ENCODE measurements at regions not wholly inside any gene's neighbourhood (a gene's known extent, or its start where the extent isn't known, plus 50 kb on each side); places are given as distances from the start of the nearest gene placed in this dataset.

DNA sequence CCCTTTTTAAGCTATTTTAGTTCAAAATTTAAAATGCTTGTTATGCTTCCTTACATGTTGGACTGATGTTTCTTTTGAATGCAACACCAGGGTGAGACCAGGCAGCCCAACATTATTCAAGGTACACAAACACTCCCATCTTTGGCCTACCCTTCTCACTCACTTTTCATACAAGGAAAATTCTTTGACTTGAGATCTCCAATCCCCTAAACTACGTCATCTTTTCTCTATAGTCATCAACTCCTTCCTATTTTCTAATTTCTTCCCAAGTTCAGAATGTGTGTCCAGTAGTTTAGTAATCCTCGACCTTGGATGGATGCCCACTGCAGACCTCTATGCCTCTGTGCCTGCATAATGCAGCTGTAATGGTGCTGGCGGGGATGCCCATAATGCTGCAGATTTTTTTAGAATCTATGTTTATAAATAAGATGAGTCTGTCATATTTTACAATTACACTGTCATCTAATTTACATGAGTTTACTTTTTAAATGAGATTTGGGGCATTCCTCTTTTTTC lies 108.7 kb downstream of the ID4 start:
- Histone ChIP-seq H3K27me3 (no peaks in the 10 kb centered on the region), H3K4me1 (no peaks in the 10 kb centered on the region), H3K4me3 (no peak overlapping the region), H3K36me3 (no peaks in the 10 kb centered on the region), H3K9me3 (no peaks in the 10 kb centered on the region), H3K27ac (no peak overlapping the region)
- TF ChIP-seq POLR2AphosphoS5 (IDR thresholded peaks at IDR 0.05), result no peak
- TF ChIP-seq POLR2A (IDR thresholded peaks at IDR 0.05), result no peak
- no peak for TF ChIP-seq EP300 (IDR thresholded peaks at IDR 0.05; ENCODE audit: low read depth)
- TF ChIP-seq, protein P1, sequence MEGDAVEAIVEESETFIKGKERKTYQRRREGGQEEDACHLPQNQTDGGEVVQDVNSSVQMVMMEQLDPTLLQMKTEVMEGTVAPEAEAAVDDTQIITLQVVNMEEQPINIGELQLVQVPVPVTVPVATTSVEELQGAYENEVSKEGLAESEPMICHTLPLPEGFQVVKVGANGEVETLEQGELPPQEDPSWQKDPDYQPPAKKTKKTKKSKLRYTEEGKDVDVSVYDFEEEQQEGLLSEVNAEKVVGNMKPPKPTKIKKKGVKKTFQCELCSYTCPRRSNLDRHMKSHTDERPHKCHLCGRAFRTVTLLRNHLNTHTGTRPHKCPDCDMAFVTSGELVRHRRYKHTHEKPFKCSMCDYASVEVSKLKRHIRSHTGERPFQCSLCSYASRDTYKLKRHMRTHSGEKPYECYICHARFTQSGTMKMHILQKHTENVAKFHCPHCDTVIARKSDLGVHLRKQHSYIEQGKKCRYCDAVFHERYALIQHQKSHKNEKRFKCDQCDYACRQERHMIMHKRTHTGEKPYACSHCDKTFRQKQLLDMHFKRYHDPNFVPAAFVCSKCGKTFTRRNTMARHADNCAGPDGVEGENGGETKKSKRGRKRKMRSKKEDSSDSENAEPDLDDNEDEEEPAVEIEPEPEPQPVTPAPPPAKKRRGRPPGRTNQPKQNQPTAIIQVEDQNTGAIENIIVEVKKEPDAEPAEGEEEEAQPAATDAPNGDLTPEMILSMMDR (IDR thresholded peaks at IDR 0.05), result no peak
- intact Hi-C loops (cut with DNase I; ENCODE audit: low total_unique reads), result loop anchor here (5.0 kb wide), 1 partner anchor 571 kb away; no protein-coding TSS in a partner anchor
- in situ Hi-C loops (cut with MboI; ENCODE audit: low pct_ligation_motif_present in 1 of 4, low pct_unique_long_range_greater_than_20kb in 1 of 4, low sequenced_read_pairs in 3 of 4), result no loop called here
- WGBS, 2 donors (ENCODE audit: low coverage in 1 of 2), result 57 to 74% methylated on average over 3 of the region's 3 CpGs
- no peak for DNase-seq

DNA sequence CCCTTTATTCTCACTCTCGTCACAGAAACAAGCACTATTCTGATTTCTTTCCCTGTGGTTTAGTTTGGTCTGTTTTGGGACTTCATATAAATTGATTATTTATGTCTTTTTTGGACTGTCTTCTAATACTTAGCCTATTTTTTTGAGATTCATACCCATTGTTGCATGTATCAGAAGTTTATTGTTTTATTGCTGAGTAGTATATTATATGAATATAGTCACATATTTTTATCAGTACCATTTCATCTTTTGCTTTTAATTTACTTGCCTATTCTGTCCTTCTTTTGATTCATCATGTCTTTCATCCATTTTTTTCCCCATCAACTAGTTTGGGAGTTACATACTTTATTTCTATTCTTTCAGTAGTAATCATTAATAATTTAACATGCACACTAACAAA lies 112.0 kb downstream of the ID4 start:
- intact Hi-C loops (cut with DNase I; ENCODE audit: low total_unique reads) (loop anchor here (5.0 kb wide), 1 partner anchor 568 kb away; no protein-coding TSS in a partner anchor), in situ Hi-C loops (cut with MboI; ENCODE audit: low pct_ligation_motif_present in 1 of 4, low pct_unique_long_range_greater_than_20kb in 1 of 4, low sequenced_read_pairs in 3 of 4) (no loop called here)
- TF ChIP-seq EP300 (IDR thresholded peaks at IDR 0.05; ENCODE audit: low read depth) (no peak), POLR2AphosphoS5 (IDR thresholded peaks at IDR 0.05) (no peak), POLR2A (IDR thresholded peaks at IDR 0.05) (no peak)
- TF ChIP-seq, protein P1 (IDR thresholded peaks at IDR 0.05), result no peak
- H3K4me3 ChIP-seq, result no peak overlapping the region
- no peak overlapping the region for H3K27ac ChIP-seq
- no peaks in the 10 kb centered on the region for H3K27me3 ChIP-seq
- 74 to 92% methylated on average over 1 of the region's 1 CpG for WGBS, 2 donors (ENCODE audit: low coverage in 1 of 2)
- H3K36me3 ChIP-seq, result no peaks in the 10 kb centered on the region
- DNase-seq, result no peak
- peaks cover 0 to 7% of the 10 kb centered on the region in 2 donors for H3K9me3 ChIP-seq
- H3K4me1 ChIP-seq, result no peaks in the 10 kb centered on the region

DNA sequence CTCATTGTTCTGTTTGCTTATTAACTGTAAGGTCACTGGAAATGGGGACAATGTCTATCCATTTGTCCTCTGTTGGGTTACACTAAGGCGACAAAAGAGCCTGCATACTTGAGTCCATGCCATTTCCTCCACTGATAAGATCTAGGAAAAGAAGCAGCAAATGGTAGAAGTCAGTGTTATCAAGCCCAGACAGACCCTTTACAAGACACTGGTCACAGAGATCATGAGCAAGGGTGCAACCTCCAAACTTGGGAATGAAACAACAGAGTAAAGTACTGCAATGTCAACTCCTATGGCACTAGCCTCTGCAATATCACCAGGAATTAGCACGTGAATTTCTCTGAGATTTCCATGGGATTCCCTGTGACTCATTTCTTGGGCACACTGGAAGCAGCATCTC lies 126.9 kb downstream of the ID4 start:
- no peaks in the 10 kb centered on the region for H3K4me1 ChIP-seq
- H3K36me3 ChIP-seq, result no peaks in the 10 kb centered on the region
- H3K27ac ChIP-seq, result no peak overlapping the region
- WGBS, 2 donors (ENCODE audit: low coverage in 1 of 2), result 71% methylated on average over 2 of the region's 2 CpGs; no CpG with 5 or more reads in 1 of the 2 donors
- intact Hi-C loops (cut with DNase I; ENCODE audit: low total_unique reads), result no loop called here
- DNase-seq, result no peak
- no peaks in the 10 kb centered on the region for H3K9me3 ChIP-seq
- TF ChIP-seq POLR2A (IDR thresholded peaks at IDR 0.05) (no peak), POLR2AphosphoS5 (IDR thresholded peaks at IDR 0.05) (no peak), EP300 (IDR thresholded peaks at IDR 0.05; ENCODE audit: low read depth) (no peak)
- TF ChIP-seq, protein P1 (IDR thresholded peaks at IDR 0.05), result no peak
- H3K27me3 ChIP-seq, result no peaks in the 10 kb centered on the region
- in situ Hi-C loops (cut with MboI; ENCODE audit: low pct_ligation_motif_present in 1 of 4, low pct_unique_long_range_greater_than_20kb in 1 of 4, low sequenced_read_pairs in 3 of 4), result no loop called here
- no peak overlapping the region for H3K4me3 ChIP-seq

DNA sequence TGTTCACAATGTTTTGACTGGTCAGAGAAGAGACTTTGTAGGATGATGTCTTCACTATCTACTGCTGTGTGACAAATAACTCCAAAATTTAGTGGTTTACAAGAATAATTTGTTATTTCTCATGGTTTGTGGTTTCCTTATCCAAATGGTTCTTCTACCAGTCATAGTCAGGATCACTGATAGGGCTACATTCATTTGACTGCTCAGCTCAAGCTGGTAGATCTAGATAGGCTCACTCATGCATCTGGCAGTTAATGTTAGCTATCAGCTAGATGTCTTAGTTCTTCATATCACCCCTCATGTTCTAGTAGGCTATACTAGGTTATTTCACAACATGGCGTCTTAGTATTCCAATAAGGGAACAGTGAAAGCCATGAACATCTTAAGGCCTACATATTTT lies 131.0 kb downstream of the ID4 start:
- TF ChIP-seq POLR2A (IDR thresholded peaks at IDR 0.05) (no peak), POLR2AphosphoS5 (IDR thresholded peaks at IDR 0.05) (no peak), EP300 (IDR thresholded peaks at IDR 0.05; ENCODE audit: low read depth) (no peak)
- TF ChIP-seq, protein P1 (IDR thresholded peaks at IDR 0.05), result no peak
- 81 to 100% methylated on average over 1 of the region's 1 CpG for WGBS, 2 donors (ENCODE audit: low coverage in 1 of 2)
- intact Hi-C loops (cut with DNase I; ENCODE audit: low total_unique reads) (no loop called here), in situ Hi-C loops (cut with MboI; ENCODE audit: low pct_ligation_motif_present in 1 of 4, low pct_unique_long_range_greater_than_20kb in 1 of 4, low sequenced_read_pairs in 3 of 4) (no loop called here)
- H3K27ac ChIP-seq, result no peak overlapping the region
- H3K36me3 ChIP-seq, result no peaks in the 10 kb centered on the region
- no peak overlapping the region for H3K4me3 ChIP-seq
- H3K9me3 ChIP-seq, result no peaks in the 10 kb centered on the region
- no peaks in the 10 kb centered on the region for H3K4me1 ChIP-seq
- no peak for DNase-seq
- no peaks in the 10 kb centered on the region for H3K27me3 ChIP-seq
